HCT116 (cell line): ENCODE measurements at regions not wholly inside any gene's neighbourhood (a gene's known extent, or its start where the extent isn't known, plus 50 kb on each side); places are given as distances from the start of the nearest gene placed in this dataset.

ENCODE experiments used
- ATAC-seq: fragments of 200-7000 bp; cut with Tn5 transposase; 2 replicates; pipeline ENCODE4 v1.9.1; 2020; ENCODE audit warnings: mild to moderate bottlenecking, moderate library complexity
- BruUV-seq: library from RNA; stranded (reverse); fragments of 400-500 nt; replicated peaks from 2 replicates; lab custom pipeline; 2021; lab: Mats Ljungman, UMichigan
- CTCF ChIA-PET: fragments of 300-600 bp; sonication (Branson Sonifier 250); formaldehyde crosslinking; loops from one replicate; lab custom pipeline; 2021; ENCODE audit warnings: antibody characterized with exemption; lab: Charles Lee
- POLR2A ChIA-PET: fragments of 300-600, 350-600 bp; sonication (Branson Sonifier 250); formaldehyde crosslinking; loops from one replicate; lab custom pipeline; 2021; ENCODE audit warnings: antibody characterized with exemption; lab: Charles Lee
- RAD21 ChIA-PET, 2 experiments: fragments of 300-600 bp; sonication (Branson Sonifier 250); formaldehyde crosslinking; loops; one replicate each; lab custom pipeline; 2023; ENCODE audit warnings: low total read pairs in 2 of 2; ENCODE audit not compliant: uncharacterized antibody in 2 of 2, unreplicated experiment in 2 of 2, low non-redundant PET in 1 of 2; lab: Charles Lee
- DNase-seq: peaks from one replicate; pipeline ENCODE4 v3.0.0-alpha.2; 2010; ENCODE audit warnings: low read depth, low spot score
- H2AFZ ChIP-seq: fragments of 200-600 bp; shearing (Covaris generic), sonication (generic); 2 replicates; pipeline ENCODE4 v1.6.1; 2017; ENCODE audit warnings: low read depth, mixed run types, mixed read lengths, antibody characterized with exemption, low read length; ENCODE audit not compliant: poor library complexity, severe bottlenecking
- H3K27ac ChIP-seq: 2 replicates; pipeline ENCODE4 v1.5.1; 2012; ENCODE audit warnings: low read depth, low read length
- H3K27me3 ChIP-seq: fragments of 200-600 bp; sonication (generic); 2 replicates; pipeline ENCODE4 v1.6.1; 2016; ENCODE audit warnings: mixed run types, low read length, mixed read lengths; ENCODE audit not compliant: insufficient read depth
- H3K36me3 ChIP-seq, 2 experiments: fragments of 200-500 bp in 1 of 2; fragments of 200-600 bp in 1 of 2; sonication (Bioruptor generic) in 1 of 2; sonication (generic) in 1 of 2; 2 replicates each; pipeline versions ENCODE4 v1.5.1 to v1.6.1; 2014 to 2016; ENCODE audit warnings: low read length in 2 of 2, inconsistent platforms in 1 of 2, mixed read lengths in 1 of 2, mixed run types in 1 of 2; ENCODE audit not compliant: insufficient read depth in 2 of 2, control insufficient read depth in 1 of 2
- H3K4me1 ChIP-seq, 2 experiments: fragments of 200-600 bp in 1 of 2; sonication (generic) in 1 of 2; 2 replicates each; pipeline versions ENCODE4 v1.5.1 to v1.6.1; 2012 to 2017; ENCODE audit warnings: low read length in 2 of 2, inconsistent platforms in 1 of 2, mild to moderate bottlenecking in 1 of 2, mixed read lengths in 1 of 2, mixed run types in 1 of 2, moderate library complexity in 1 of 2; ENCODE audit not compliant: insufficient read depth in 2 of 2, control insufficient read depth in 1 of 2
- H3K4me2 ChIP-seq: fragments of 200-600 bp; sonication (generic); 2 replicates; pipeline ENCODE4 v1.6.1; 2017; ENCODE audit warnings: mixed run types, low read length, mixed read lengths
- H3K4me3 ChIP-seq, 2 experiments: fragments of 200-600 bp in 1 of 2; sonication (generic) in 1 of 2; replicated peaks in 1 of 2; 2 replicates each; pipeline ENCODE4 v1.5.1; 2011 to 2016; ENCODE audit warnings: low read length in 2 of 2, control low read depth in 1 of 2, low read depth in 1 of 2, mild to moderate bottlenecking in 1 of 2, mixed read lengths in 1 of 2, mixed run types in 1 of 2
- H3K79me2 ChIP-seq: fragments of 200-600 bp; sonication (generic); 2 replicates; pipeline ENCODE4 v1.6.1; 2017; ENCODE audit warnings: mild to moderate bottlenecking, mixed run types, low read length, moderate library complexity, mixed read lengths; ENCODE audit not compliant: insufficient read depth
- H3K9ac ChIP-seq: fragments of 200-600 bp; sonication (generic); 2 replicates; pipeline ENCODE4 v1.6.1; 2016; ENCODE audit warnings: low read length, mixed read lengths
- H3K9me2 ChIP-seq: fragments of 200-600 bp; sonication (generic), shearing (Covaris generic); 2 replicates; pipeline ENCODE4 v1.6.1; 2017; ENCODE audit warnings: mixed run types, mild to moderate bottlenecking, moderate library complexity; ENCODE audit not compliant: insufficient read depth
- H3K9me3 ChIP-seq, 2 experiments: fragments of 200-500 bp in 1 of 2; fragments of 200-600 bp in 1 of 2; sonication (Bioruptor generic) in 1 of 2; sonication (generic) in 1 of 2; 2 replicates each; pipeline ENCODE4 v1.6.1; 2014 to 2017; ENCODE audit warnings: low read length in 2 of 2, mixed read lengths in 2 of 2, inconsistent platforms in 1 of 2, low read depth in 1 of 2, mild to moderate bottlenecking in 1 of 2, mixed run types in 1 of 2, moderate library complexity in 1 of 2; ENCODE audit not compliant: control insufficient read depth in 1 of 2, insufficient read depth in 1 of 2
- H4K20me1 ChIP-seq: fragments of 200-600 bp; sonication (generic), shearing (Covaris generic); 2 replicates; pipeline ENCODE4 v1.6.1; 2017; ENCODE audit warnings: mixed run types, mild to moderate bottlenecking, moderate library complexity; ENCODE audit not compliant: insufficient read depth
- ATF3 ChIP-seq: IDR thresholded peaks from 2 replicates; pipeline ENCODE4 v1.6.1; 2012
- CBX3 ChIP-seq: IDR thresholded peaks from 2 replicates; pipeline ENCODE4 v1.6.1; 2012; ENCODE audit warnings: low read depth
- CTCF ChIP-seq, 3 experiments: fragments of 200-600 bp in 1 of 3; sonication (generic) in 1 of 3; IDR thresholded peaks in 2 of 3; conservative IDR thresholded peaks in 1 of 3; 2 replicates each; pipeline ENCODE4 v1.5.1; 2012 to 2017; ENCODE audit warnings: low read depth in 2 of 3, low read length in 2 of 3, antibody characterized with exemption in 1 of 3, borderline replicate concordance in 1 of 3, control low read depth in 1 of 3, mild to moderate bottlenecking in 1 of 3, mixed read lengths in 1 of 3, mixed run types in 1 of 3, moderate library complexity in 1 of 3; ENCODE audit not compliant: insufficient read depth in 1 of 3
- ELF1 ChIP-seq: IDR thresholded peaks from 2 replicates; pipeline ENCODE4 v1.6.1; 2012; ENCODE audit warnings: low read depth, borderline replicate concordance
- EZH2 ChIP-seq: fragments of 200-600 bp; sonication (generic); IDR thresholded peaks from 2 replicates; pipeline ENCODE4 v1.6.1; 2017; ENCODE audit warnings: antibody characterized with exemption, mixed run types
- EZH2phosphoT487 ChIP-seq: fragments of 200-600 bp; IDR thresholded peaks from 2 replicates; pipeline ENCODE4 v1.6.1; 2018; ENCODE audit warnings: antibody characterized with exemption, borderline replicate concordance
- FOSL1 ChIP-seq: IDR thresholded peaks from 2 replicates; pipeline ENCODE4 v1.6.1; 2012; ENCODE audit warnings: low read depth
- JUND ChIP-seq: IDR thresholded peaks from 2 replicates; pipeline ENCODE4 v1.6.1; 2012
- MAX ChIP-seq: IDR thresholded peaks from 2 replicates; pipeline ENCODE4 v1.6.1; 2012
- POLR2AphosphoS5 ChIP-seq: IDR thresholded peaks from 2 replicates; pipeline ENCODE4 v1.6.1; 2011; ENCODE audit warnings: mild to moderate bottlenecking, low read depth, low read length, moderate library complexity
- RAD21 ChIP-seq: IDR thresholded peaks from 2 replicates; pipeline ENCODE4 v1.6.1; 2012; ENCODE audit warnings: low read depth, mild to moderate bottlenecking
- ZFX ChIP-seq: fragments of 450-650 bp; IDR thresholded peaks from 2 replicates; pipeline ENCODE4 v1.6.1; 2017
- ZNF274 ChIP-seq: fragments of 200-500 bp; sonication (Bioruptor generic); IDR thresholded peaks from 2 replicates; pipeline ENCODE4 v1.6.1; 2014; ENCODE audit warnings: mild to moderate bottlenecking, low read depth, low read length, inconsistent platforms
- intact Hi-C: fragments of 100-400 bp; cut with micrococcal nuclease; formaldehyde crosslinking; loops from 2 replicates; pipeline ENCODE4 v1.10.0; 2022

GRCh38 chr14:23899788-23900187, 53.8 kb upstream of the DHRS4 start:
- H3K9me2 ChIP-seq: no peaks in the 10 kb centered on the region
- no peak overlapping the region for H3K4me2 ChIP-seq
- POLR2A ChIA-PET: no interaction called here
- TF ChIP-seq JUND (no peak), CBX3 (no peak), ELF1 (no peak), ZFX (no peak), POLR2AphosphoS5 (no peak)
- TF ChIP-seq, all 23 proteins: peak for 0
- no peaks in the 10 kb centered on the region for H3K4me1 ChIP-seq
- RAD21 ChIA-PET: interaction anchor here in 1 of 2 experiments (0.7 kb wide), 1 partner anchor 298 kb away, joined by 4 read pairs; no protein-coding TSS in a partner anchor
- no peak overlapping the region for H3K27ac ChIP-seq
- H3K9ac ChIP-seq: no peak overlapping the region
- no peak overlapping the region for H3K4me3 ChIP-seq
- no peaks in the 10 kb centered on the region for H3K79me2 ChIP-seq
- intact Hi-C loops: no loop called here
- no peak for ATAC-seq
- no peaks in the 10 kb centered on the region for H4K20me1 ChIP-seq
- H2AFZ ChIP-seq: no peak overlapping the region
- no peaks in the 10 kb centered on the region for H3K9me3 ChIP-seq
- no peak for DNase-seq
- no peaks in the 10 kb centered on the region for H3K36me3 ChIP-seq
- no TSS peak for BruUV-seq
- CTCF ChIA-PET: interaction anchor here (2.1 kb wide), 1 partner anchor 11 kb away, joined by 9 read pairs; no protein-coding TSS in a partner anchor
- peaks cover 4% of the 10 kb centered on the region; the same call in 1 of the 2 replicates for H3K27me3 ChIP-seq

GRCh38 chr14:23903442-23903841, 50.1 kb upstream of the DHRS4 start:
- Histone ChIP-seq H3K4me3 (no peak overlapping the region), H3K27ac (no peak overlapping the region), H2AFZ (no peak overlapping the region), H3K9ac (no peak overlapping the region), H3K9me2 (no peaks in the 10 kb centered on the region), H3K27me3 (peaks cover 4% of the 10 kb centered on the region; the same call in 1 of the 2 replicates), H3K4me2 (no peak overlapping the region), H4K20me1 (no peaks in the 10 kb centered on the region), H3K79me2 (no peaks in the 10 kb centered on the region), H3K4me1 (no peaks in the 10 kb centered on the region), H3K9me3 (no peaks in the 10 kb centered on the region), H3K36me3 (no peaks in the 10 kb centered on the region)
- intact Hi-C loops: no loop called here
- RAD21 ChIA-PET: no interaction called here
- CTCF ChIA-PET: interaction anchor here (1.6 kb wide), 1 partner anchor 7 kb away, joined by 4 read pairs; no protein-coding TSS in a partner anchor
- ATAC-seq: no peak
- TF ChIP-seq ZNF274: no peak
- no peak for TF ChIP-seq RAD21
- no peak for TF ChIP-seq MAX
- no peak for TF ChIP-seq EZH2phosphoT487
- no peak for TF ChIP-seq FOSL1
- no peak for TF ChIP-seq ATF3
- TF ChIP-seq EZH2: no peak
- no peak for TF ChIP-seq CTCF (IDR thresholded peaks at IDR 0.05 in 2 of 3, conservative IDR thresholded peaks at IDR 0.05 in 1 of 3; ENCODE audit: borderline replicate concordance in 1 of 3, insufficient read depth in 1 of 3, low read depth in 2 of 3, low read length in 2 of 3)
- POLR2A ChIA-PET: interaction anchor here (0.7 kb wide), 1 partner anchor 15 kb away, joined by 3 read pairs; no protein-coding TSS in a partner anchor
- no peak for DNase-seq
- no TSS peak for BruUV-seq
